SK-N-SH treated with all-trans-retinoic acid at 6 μM for 48 hours (cell line): ENCODE measurements at regions not wholly inside any gene's neighbourhood (a gene's known extent, or its start where the extent isn't known, plus 50 kb on each side); places are given as distances from the start of the nearest gene placed in this dataset.

Experiments
- ATAC-seq: fragments of 200-7000 bp; cut with Tn5 transposase; 3 replicates; pipeline ENCODE4 v1.9.1; 2020; ENCODE audit warnings: mild to moderate bottlenecking, moderate library complexity
- ARNTL ChIP-seq: fragments of 450-650 bp; formaldehyde crosslinking; IDR thresholded peaks from 2 replicates; pipeline ENCODE4 v1.5.0; 2020; ENCODE audit warnings: low read depth, mild to moderate bottlenecking, moderate library complexity, borderline replicate concordance
- BACH2 ChIP-seq: fragments of 250-450 bp; sonication (Bioruptor Pico); IDR thresholded peaks from 2 replicates; pipeline ENCODE4 v1.9.0; 2021; ENCODE audit warnings: mild to moderate bottlenecking, borderline replicate concordance
- CSDC2 ChIP-seq: fragments of 250-450 bp; sonication (Bioruptor Pico); IDR thresholded peaks from 2 replicates; pipeline ENCODE4 v1.5.0; 2020; ENCODE audit warnings: mild to moderate bottlenecking, moderate library complexity
- CSRNP3 ChIP-seq: fragments of 250-450 bp; sonication (Bioruptor Pico); IDR thresholded peaks from 2 replicates; pipeline ENCODE4 v1.5.1; 2021; ENCODE audit warnings: mild to moderate bottlenecking, moderate library complexity
- ESRRG ChIP-seq: fragments of 250-450 bp; sonication (Bioruptor Pico); IDR thresholded peaks from 2 replicates; pipeline ENCODE4 v1.6.1; 2021; ENCODE audit warnings: mild to moderate bottlenecking
- GLIS3 ChIP-seq: fragments of 250-450 bp; sonication (Bioruptor Pico); IDR thresholded peaks from 2 replicates; pipeline ENCODE4 v1.5.0; 2020; ENCODE audit warnings: mild to moderate bottlenecking, moderate library complexity
- ISL1 ChIP-seq: fragments of 250-450 bp; sonication (Bioruptor Pico); IDR thresholded peaks from 2 replicates; pipeline ENCODE4 v2.1.2; 2022; ENCODE audit warnings: mild to moderate bottlenecking, moderate library complexity
- OSR1 ChIP-seq: fragments of 250-450 bp; sonication (Bioruptor Pico); IDR thresholded peaks from 2 replicates; pipeline ENCODE4 v1.8.0; 2022; ENCODE audit warnings: moderate library complexity, mild to moderate bottlenecking, inconsistent platforms
- POU6F1 ChIP-seq: fragments of 250-450 bp; sonication (Bioruptor Pico); IDR thresholded peaks from 2 replicates; pipeline ENCODE4 v1.8.0; 2021; ENCODE audit warnings: low read depth, mild to moderate bottlenecking, moderate library complexity, borderline replicate concordance
- PPARA ChIP-seq: fragments of 250-450 bp; sonication (Bioruptor Pico); IDR thresholded peaks from 2 replicates; pipeline ENCODE4 v1.5.0; 2020; ENCODE audit warnings: mild to moderate bottlenecking, borderline replicate concordance
- RARB ChIP-seq: fragments of 250-450 bp; sonication (Bioruptor Pico); IDR thresholded peaks from 2 replicates; pipeline ENCODE4 v1.8.0; 2021; ENCODE audit warnings: mild to moderate bottlenecking, moderate library complexity
- SNAI2 ChIP-seq: fragments of 250-450 bp; sonication (Bioruptor Pico); IDR thresholded peaks from 2 replicates; pipeline ENCODE4 v1.5.0; 2020; ENCODE audit warnings: mild to moderate bottlenecking, moderate library complexity
- TCF4 ChIP-seq: fragments of 250-450 bp; sonication (Bioruptor Pico); IDR thresholded peaks from 2 replicates; pipeline ENCODE4 v1.8.0; 2021; ENCODE audit warnings: mild to moderate bottlenecking, moderate library complexity, borderline replicate concordance
- TSHZ2 ChIP-seq: fragments of 250-450 bp; sonication (Bioruptor Pico); IDR thresholded peaks from 2 replicates; pipeline ENCODE4 v1.5.0; 2020; ENCODE audit warnings: mild to moderate bottlenecking, moderate library complexity
- ZC3H10 ChIP-seq: fragments of 250-450 bp; sonication (Bioruptor Pico); IDR thresholded peaks from 2 replicates; pipeline ENCODE4 v1.5.1; 2021; ENCODE audit warnings: mild to moderate bottlenecking, moderate library complexity
- ZFP3 ChIP-seq: fragments of 250-450 bp; sonication (Bioruptor Pico); IDR thresholded peaks from 2 replicates; pipeline ENCODE4 v1.5.0; 2020; ENCODE audit warnings: mild to moderate bottlenecking, moderate library complexity
- ZNF565 ChIP-seq: fragments of 450-650 bp; formaldehyde crosslinking; conservative IDR thresholded peaks from 2 replicates; pipeline ENCODE4 v1.5.0; 2020; ENCODE audit warnings: low read depth, mild to moderate bottlenecking, moderate library complexity
- ZNF70 ChIP-seq: fragments of 450-650 bp; formaldehyde crosslinking; IDR thresholded peaks from 2 replicates; pipeline ENCODE4 v1.5.0; 2020; ENCODE audit warnings: mild to moderate bottlenecking, moderate library complexity
- TF ChIP-seq, protein P1 (sequence below): fragments of 250-450 bp; sonication (Bioruptor Pico); IDR thresholded peaks from 2 replicates; pipeline ENCODE4 v1.5.1; 2020; ENCODE audit warnings: low read depth, mild to moderate bottlenecking, moderate library complexity
- TF ChIP-seq, protein P2 (sequence below): fragments of 250-450 bp; sonication (Bioruptor Pico); IDR thresholded peaks from 2 replicates; pipeline ENCODE4 v1.8.0; 2020; ENCODE audit warnings: mild to moderate bottlenecking, moderate library complexity, borderline replicate concordance

DNA sequence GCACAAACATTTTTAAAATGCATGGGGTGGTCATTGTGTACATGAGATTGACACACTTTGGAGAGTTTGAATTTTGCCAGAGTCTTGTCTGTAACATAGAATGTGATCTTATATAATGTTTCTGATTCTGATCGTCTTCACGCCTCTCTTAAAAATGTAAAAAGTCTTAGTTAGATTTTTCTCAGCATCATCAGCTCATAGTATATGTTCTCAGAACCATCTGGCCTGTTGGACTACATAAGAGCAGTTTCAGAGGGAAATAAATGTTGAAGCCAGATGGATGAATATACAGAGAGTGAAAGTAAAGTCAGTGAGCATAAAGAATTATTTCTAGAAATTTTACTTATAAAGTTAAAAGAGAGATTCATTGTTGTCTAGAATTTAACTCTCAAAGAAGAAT, 789.9 kb upstream of the MIR17HG start:
- ATAC-seq, result no peak
- TF ChIP-seq CSRNP3, result no peak
- no peak for TF ChIP-seq ZC3H10 (CRISPR knock-in tag)
- no peak for TF ChIP-seq GLIS3 (CRISPR knock-in tag)

DNA sequence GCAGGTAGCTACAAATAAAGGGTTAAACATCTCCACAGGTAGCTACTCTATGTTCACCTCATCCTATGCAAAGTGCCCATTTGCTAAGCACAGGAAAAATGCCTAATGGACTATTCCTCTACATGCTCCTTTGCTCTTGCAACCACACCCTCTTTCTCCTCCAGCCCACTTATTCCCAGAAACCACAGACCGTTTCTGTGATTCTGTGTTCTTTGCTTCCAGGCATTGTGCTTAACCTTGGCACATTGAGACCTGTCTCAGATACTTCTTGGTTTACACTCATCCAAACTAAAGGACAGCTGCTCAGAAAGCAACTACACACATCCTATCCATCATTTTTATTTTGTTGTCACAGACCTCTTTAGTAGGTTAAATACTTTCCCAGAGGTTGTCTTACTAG, 785.0 kb upstream of the MIR17HG start:
- ATAC-seq, result no peak

More for the DNA sequence above, 785.0 kb upstream of the MIR17HG start:
- no peak for TF ChIP-seq ZNF565
- TF ChIP-seq SNAI2, result no peak
- TF ChIP-seq POU6F1 (CRISPR knock-in tag), result no peak
- TF ChIP-seq BACH2 (CRISPR knock-in tag), result no peak
- no peak for TF ChIP-seq ZFP3
- TF ChIP-seq TCF4, result no peak
- no peak for TF ChIP-seq TSHZ2 (CRISPR knock-in tag)
- no peak for TF ChIP-seq ESRRG (CRISPR knock-in tag)
- no peak for TF ChIP-seq PPARA
- TF ChIP-seq, protein P1, sequence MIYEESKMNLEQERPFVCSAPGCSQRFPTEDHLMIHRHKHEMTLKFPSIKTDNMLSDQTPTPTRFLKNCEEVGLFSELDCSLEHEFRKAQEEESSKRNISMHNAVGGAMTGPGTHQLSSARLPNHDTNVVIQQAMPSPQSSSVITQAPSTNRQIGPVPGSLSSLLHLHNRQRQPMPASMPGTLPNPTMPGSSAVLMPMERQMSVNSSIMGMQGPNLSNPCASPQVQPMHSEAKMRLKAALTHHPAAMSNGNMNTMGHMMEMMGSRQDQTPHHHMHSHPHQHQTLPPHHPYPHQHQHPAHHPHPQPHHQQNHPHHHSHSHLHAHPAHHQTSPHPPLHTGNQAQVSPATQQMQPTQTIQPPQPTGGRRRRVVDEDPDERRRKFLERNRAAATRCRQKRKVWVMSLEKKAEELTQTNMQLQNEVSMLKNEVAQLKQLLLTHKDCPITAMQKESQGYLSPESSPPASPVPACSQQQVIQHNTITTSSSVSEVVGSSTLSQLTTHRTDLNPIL (CRISPR knock-in tag), result no peak
- TF ChIP-seq ISL1, result no peak
- TF ChIP-seq RARB (CRISPR knock-in tag), result no peak
- TF ChIP-seq GLIS3 (CRISPR knock-in tag), result no peak
- TF ChIP-seq CSRNP3, result no peak
- TF ChIP-seq ZNF70 (CRISPR knock-in tag), result no peak
- no peak for TF ChIP-seq OSR1
- TF ChIP-seq ARNTL (CRISPR knock-in tag), result no peak
- TF ChIP-seq, protein P2, sequence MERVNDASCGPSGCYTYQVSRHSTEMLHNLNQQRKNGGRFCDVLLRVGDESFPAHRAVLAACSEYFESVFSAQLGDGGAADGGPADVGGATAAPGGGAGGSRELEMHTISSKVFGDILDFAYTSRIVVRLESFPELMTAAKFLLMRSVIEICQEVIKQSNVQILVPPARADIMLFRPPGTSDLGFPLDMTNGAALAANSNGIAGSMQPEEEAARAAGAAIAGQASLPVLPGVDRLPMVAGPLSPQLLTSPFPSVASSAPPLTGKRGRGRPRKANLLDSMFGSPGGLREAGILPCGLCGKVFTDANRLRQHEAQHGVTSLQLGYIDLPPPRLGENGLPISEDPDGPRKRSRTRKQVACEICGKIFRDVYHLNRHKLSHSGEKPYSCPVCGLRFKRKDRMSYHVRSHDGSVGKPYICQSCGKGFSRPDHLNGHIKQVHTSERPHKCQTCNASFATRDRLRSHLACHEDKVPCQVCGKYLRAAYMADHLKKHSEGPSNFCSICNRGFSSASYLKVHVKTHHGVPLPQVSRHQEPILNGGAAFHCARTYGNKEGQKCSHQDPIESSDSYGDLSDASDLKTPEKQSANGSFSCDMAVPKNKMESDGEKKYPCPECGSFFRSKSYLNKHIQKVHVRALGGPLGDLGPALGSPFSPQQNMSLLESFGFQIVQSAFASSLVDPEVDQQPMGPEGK, result no peak
- no peak for TF ChIP-seq CSDC2 (CRISPR knock-in tag)
